Liver (tissue), 8 donors: ENCODE measurements at regions not wholly inside any gene's neighbourhood (a gene's known extent, or its start where the extent isn't known, plus 50 kb on each side); places are given as distances from the start of the nearest gene placed in this dataset.

Source experiments
- DNase-seq: peaks from one replicate; pipeline ENCODE4 v3.0.0-alpha.2; 2017; ENCODE audit warnings: low spot score
- H3K27ac ChIP-seq, 2 donors: one replicate each; pipeline ENCODE4 v1.7.0; 2013; ENCODE audit warnings: inconsistent platforms in 2 of 2, low read length in 2 of 2, control low read depth in 1 of 2, low read depth in 1 of 2, mild to moderate bottlenecking in 1 of 2
- H3K27me3 ChIP-seq, 4 donors: one replicate each; pipeline versions ENCODE4 v1.6.1 to v1.7.0; 2013; ENCODE audit warnings: low read length in 3 of 4, inconsistent platforms in 1 of 4, mild to moderate bottlenecking in 1 of 4, moderate library complexity in 1 of 4; ENCODE audit not compliant: control insufficient read depth in 4 of 4, insufficient read depth in 4 of 4
- H3K36me3 ChIP-seq, 4 donors: one replicate each; pipeline versions ENCODE4 v1.6.1 to v1.7.0; 2013; ENCODE audit warnings: low read length in 3 of 4, mild to moderate bottlenecking in 3 of 4, low read depth in 1 of 4, moderate library complexity in 1 of 4; ENCODE audit not compliant: control insufficient read depth in 4 of 4, insufficient read depth in 3 of 4
- H3K4me1 ChIP-seq, 4 donors: one replicate each; pipeline versions ENCODE4 v1.6.1 to v1.7.0; 2013; ENCODE audit warnings: low read length in 3 of 4, mild to moderate bottlenecking in 3 of 4, moderate library complexity in 1 of 4; ENCODE audit not compliant: control insufficient read depth in 4 of 4, insufficient read depth in 4 of 4
- H3K4me3 ChIP-seq, 3 donors: one replicate each; pipeline versions ENCODE4 v1.6.1 to v1.7.0; 2013; ENCODE audit warnings: low read length in 3 of 3, control low read depth in 1 of 3, low read depth in 1 of 3, mild to moderate bottlenecking in 1 of 3
- H3K9ac ChIP-seq, 2 donors: one replicate each; pipeline ENCODE4 v1.7.0; 2013; ENCODE audit warnings: low read length in 2 of 2, mild to moderate bottlenecking in 2 of 2, moderate library complexity in 2 of 2, control low read depth in 1 of 2, low read depth in 1 of 2
- H3K9me3 ChIP-seq, 4 donors: one replicate each; pipeline versions ENCODE4 v1.6.1 to v1.7.0; 2013; ENCODE audit warnings: low read length in 3 of 4; ENCODE audit not compliant: control insufficient read depth in 4 of 4
- EGR1 ChIP-seq, 2 donors: IDR thresholded peaks; 2 replicates each; pipeline ENCODE4 v1.6.1; 2016 to 2018; ENCODE audit warnings: antibody characterized with exemption in 2 of 2, low read depth in 2 of 2
- FOXA1 ChIP-seq: IDR thresholded peaks from 2 replicates; pipeline ENCODE4 v1.6.1; 2016; ENCODE audit warnings: antibody characterized with exemption
- FOXA2 ChIP-seq: IDR thresholded peaks from 2 replicates; pipeline ENCODE4 v1.6.1; 2016; ENCODE audit warnings: antibody characterized with exemption
- GABPA ChIP-seq, 2 donors: IDR thresholded peaks in 1 of 2; conservative IDR thresholded peaks in 1 of 2; 2 replicates each; pipeline ENCODE4 v1.6.1; 2016; ENCODE audit warnings: antibody characterized with exemption in 2 of 2, mild to moderate bottlenecking in 1 of 2, moderate library complexity in 1 of 2
- HNF4A ChIP-seq, 2 donors: conservative IDR thresholded peaks; 2 replicates each; pipeline ENCODE4 v1.6.1; 2016; ENCODE audit warnings: antibody characterized with exemption in 2 of 2, mild to moderate bottlenecking in 2 of 2
- HNF4G ChIP-seq: IDR thresholded peaks from 2 replicates; pipeline ENCODE4 v1.6.1; 2016; ENCODE audit warnings: antibody characterized with exemption
- JUND ChIP-seq, 2 donors: IDR thresholded peaks; 2 replicates each; pipeline ENCODE4 v1.6.1; 2016; ENCODE audit warnings: antibody characterized with exemption in 2 of 2
- NR2F2 ChIP-seq: IDR thresholded peaks from 2 replicates; pipeline ENCODE4 v1.6.1; 2016; ENCODE audit warnings: antibody characterized with exemption
- RAD21 ChIP-seq, 2 donors: IDR thresholded peaks; 2 replicates each; pipeline ENCODE4 v1.6.1; 2016; ENCODE audit warnings: antibody characterized with exemption in 2 of 2, mild to moderate bottlenecking in 2 of 2
- RXRA ChIP-seq, 2 donors: IDR thresholded peaks; 2 replicates each; pipeline ENCODE4 v1.6.1; 2017 to 2018; ENCODE audit warnings: antibody characterized with exemption in 2 of 2, mild to moderate bottlenecking in 1 of 2
- SP1 ChIP-seq: IDR thresholded peaks from 2 replicates; pipeline ENCODE4 v1.6.1; 2018; ENCODE audit warnings: antibody characterized with exemption, mild to moderate bottlenecking
- TAF1 ChIP-seq: conservative IDR thresholded peaks from 2 replicates; pipeline ENCODE4 v1.6.1; 2016; ENCODE audit warnings: antibody characterized with exemption, mild to moderate bottlenecking
- YY1 ChIP-seq: IDR thresholded peaks from 2 replicates; pipeline ENCODE4 v1.6.1; 2016; ENCODE audit warnings: antibody characterized with exemption, mild to moderate bottlenecking
- WGBS: extraction: QIAGEN DNeasy Blood & Tissue Kit; methylation state at CpG from one replicate; pipeline ENCODE4 v1.1.7; 2013; 5-methylcytosine and 5-hydroxymethylcytosine counted together
- TF ChIP-seq, protein P1 (sequence below): IDR thresholded peaks from 2 replicates; pipeline ENCODE4 v1.6.1; 2016; ENCODE audit warnings: antibody characterized with exemption
- TF ChIP-seq, protein P2 (sequence below): IDR thresholded peaks from 2 replicates; pipeline ENCODE4 v1.6.1; 2016; ENCODE audit warnings: antibody characterized with exemption
- TF ChIP-seq, protein P3 (sequence below): fragments of 150-350 bp; IDR thresholded peaks from 2 replicates; pipeline ENCODE4 v1.5.1; 2017; ENCODE audit warnings: improper control_type of control experiment, low read depth, low read length; ENCODE audit not compliant: missing input control
- TF ChIP-seq, protein P4 (sequence below): IDR thresholded peaks from 2 replicates; pipeline ENCODE4 v1.6.1; 2016; ENCODE audit warnings: antibody characterized with exemption
- TF ChIP-seq, protein P5 (sequence below): IDR thresholded peaks from 2 replicates; pipeline ENCODE4 v1.6.1; 2016; ENCODE audit warnings: antibody characterized with exemption, mild to moderate bottlenecking
- donor health status: healthy.
- donor health status: healthy.
- donor health status: healthy.
- donor health status: healthy.
- donor health status: healthy.

DNA sequence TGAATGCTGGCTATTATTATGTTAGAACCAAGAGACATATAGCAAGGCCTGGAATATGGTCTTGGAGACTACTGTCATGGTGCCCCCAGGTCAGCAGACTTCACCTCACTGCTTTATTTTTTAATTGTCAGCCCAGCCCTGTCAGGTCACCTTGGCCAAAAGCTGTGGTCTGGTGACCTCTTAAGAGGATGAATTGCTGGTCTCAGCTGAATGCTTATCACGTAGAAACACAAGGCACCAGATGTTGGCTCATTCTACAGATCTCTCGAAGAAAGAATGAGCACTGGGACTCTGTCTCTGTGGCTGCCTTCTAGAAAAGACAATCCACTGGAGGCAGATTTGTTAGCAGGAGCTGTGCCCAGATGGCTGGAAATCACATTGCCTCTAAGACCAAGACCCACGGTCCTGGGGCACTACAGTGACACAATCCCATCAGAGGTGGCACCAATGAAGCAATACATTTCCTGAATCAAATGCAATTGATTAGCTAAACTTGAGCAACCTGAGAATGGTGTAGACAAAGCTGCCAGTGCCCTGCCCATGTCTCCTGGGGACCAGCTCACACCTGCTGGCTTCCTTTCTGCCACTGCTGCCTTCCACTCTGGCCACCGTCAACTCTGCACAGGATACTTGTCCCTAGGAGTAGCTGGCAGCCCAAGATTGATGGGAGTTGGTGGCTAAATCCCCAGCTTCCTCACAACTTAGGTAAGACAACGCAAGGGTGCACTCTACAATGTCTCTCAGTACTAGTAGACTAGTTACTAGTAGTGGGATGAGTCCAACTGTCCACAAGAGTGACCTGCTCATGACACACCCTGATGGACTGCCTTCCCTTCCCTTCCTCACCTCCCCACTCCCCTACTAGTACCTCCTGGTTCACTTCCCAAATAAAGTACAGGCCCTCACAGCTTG is 384.9 kb upstream of the PROK2 start:
- no peaks in the 10 kb centered on the region for H3K9me3 ChIP-seq
- H3K9ac ChIP-seq, result no peak overlapping the region
- TF ChIP-seq YY1 (no peak), RXRA (IDR thresholded peaks at IDR 0.05) (peak; percentile 23 to 55), HNF4A (conservative IDR thresholded peaks at IDR 0.05) (peak; percentile 29 to 40), RAD21 (IDR thresholded peaks at IDR 0.05) (peak in 1 of 2 donors; percentile 35)
- H3K4me3 ChIP-seq, result no peak overlapping the region
- H3K36me3 ChIP-seq, result no peaks in the 10 kb centered on the region
- H3K4me1 ChIP-seq, result peaks cover 4 to 36% (median 20%) of the 10 kb centered on the region in 4 donors
- WGBS, result 82% methylated on average over 5 of the region's 5 CpGs
- no peak overlapping the region for H3K27ac ChIP-seq
- DNase-seq, result no peak
- H3K27me3 ChIP-seq, result no peaks in the 10 kb centered on the region

DNA sequence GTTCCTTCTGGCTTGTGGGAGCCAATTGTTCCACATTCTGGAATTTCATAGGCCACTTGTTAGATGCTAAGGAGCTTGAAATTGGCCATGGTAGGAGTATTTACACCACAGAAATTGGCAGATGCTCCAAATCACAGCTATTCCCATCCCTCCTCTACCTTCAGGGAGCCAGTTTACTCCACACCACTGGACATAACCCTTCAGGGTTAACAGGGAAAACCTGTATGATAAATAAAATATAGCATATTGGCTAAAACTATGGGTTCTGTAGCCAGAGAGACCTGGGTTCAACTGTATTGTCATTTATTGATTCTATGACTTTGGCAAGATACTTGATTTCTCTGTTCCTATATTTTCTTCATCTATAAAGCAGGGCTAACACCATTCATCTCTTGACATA is 384.2 kb upstream of the PROK2 start:
- Histone ChIP-seq H3K9me3 (no peaks in the 10 kb centered on the region), H3K36me3 (no peaks in the 10 kb centered on the region), H3K4me1 (peaks cover 4 to 37% (median 21%) of the 10 kb centered on the region in 4 donors), H3K27me3 (no peaks in the 10 kb centered on the region), H3K4me3 (no peak overlapping the region), H3K27ac (no peak overlapping the region), H3K9ac (no peak overlapping the region)
- DNase-seq, result no peak
- TF ChIP-seq YY1 (no peak), SP1 (no peak), NR2F2 (no peak), HNF4G (no peak), JUND (IDR thresholded peaks at IDR 0.05) (no peak), RAD21 (IDR thresholded peaks at IDR 0.05) (no peak)
- TF ChIP-seq, protein P1, sequence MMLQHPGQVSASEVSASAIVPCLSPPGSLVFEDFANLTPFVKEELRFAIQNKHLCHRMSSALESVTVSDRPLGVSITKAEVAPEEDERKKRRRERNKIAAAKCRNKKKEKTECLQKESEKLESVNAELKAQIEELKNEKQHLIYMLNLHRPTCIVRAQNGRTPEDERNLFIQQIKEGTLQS, result no peak
- TF ChIP-seq, protein P2, sequence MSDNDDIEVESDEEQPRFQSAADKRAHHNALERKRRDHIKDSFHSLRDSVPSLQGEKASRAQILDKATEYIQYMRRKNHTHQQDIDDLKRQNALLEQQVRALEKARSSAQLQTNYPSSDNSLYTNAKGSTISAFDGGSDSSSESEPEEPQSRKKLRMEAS, result no peak

DNA sequence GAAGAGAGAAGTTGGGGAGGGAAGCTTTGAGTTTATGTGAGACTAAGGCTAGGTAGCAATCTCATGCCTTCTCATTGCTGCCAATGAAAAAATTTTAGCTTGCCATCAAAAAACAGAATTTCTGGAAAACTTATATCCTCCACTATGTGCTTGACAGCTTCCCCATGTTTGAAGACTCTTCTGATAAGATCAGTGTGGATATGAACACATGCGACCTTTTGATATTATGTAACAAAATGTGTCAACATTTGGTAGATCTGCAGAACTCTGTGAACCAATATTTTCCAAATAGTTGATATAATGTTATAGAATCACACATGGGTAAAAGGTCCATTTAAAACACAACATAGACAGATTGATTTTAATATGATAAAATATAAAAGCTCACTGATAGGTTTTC is 380.9 kb upstream of the PROK2 start:
- Histone ChIP-seq H3K4me1 (peaks cover 4 to 22% (median 12%) of the 10 kb centered on the region in 4 donors), H3K9me3 (no peaks in the 10 kb centered on the region), H3K27ac (peak overlapping the region in 1 of 2 donors; percentile 24), H3K9ac (no peak overlapping the region), H3K36me3 (no peaks in the 10 kb centered on the region), H3K4me3 (no peak overlapping the region), H3K27me3 (no peaks in the 10 kb centered on the region)
- WGBS, result 33% methylated on average over 1 of the region's 1 CpG
- TF ChIP-seq HNF4A (conservative IDR thresholded peaks at IDR 0.05), result peak; percentile 40 to 41
- no peak for TF ChIP-seq FOXA2
- peak; percentile 14 for TF ChIP-seq SP1
- no peak for TF ChIP-seq JUND (IDR thresholded peaks at IDR 0.05)
- no peak for TF ChIP-seq TAF1
- TF ChIP-seq, protein P3, sequence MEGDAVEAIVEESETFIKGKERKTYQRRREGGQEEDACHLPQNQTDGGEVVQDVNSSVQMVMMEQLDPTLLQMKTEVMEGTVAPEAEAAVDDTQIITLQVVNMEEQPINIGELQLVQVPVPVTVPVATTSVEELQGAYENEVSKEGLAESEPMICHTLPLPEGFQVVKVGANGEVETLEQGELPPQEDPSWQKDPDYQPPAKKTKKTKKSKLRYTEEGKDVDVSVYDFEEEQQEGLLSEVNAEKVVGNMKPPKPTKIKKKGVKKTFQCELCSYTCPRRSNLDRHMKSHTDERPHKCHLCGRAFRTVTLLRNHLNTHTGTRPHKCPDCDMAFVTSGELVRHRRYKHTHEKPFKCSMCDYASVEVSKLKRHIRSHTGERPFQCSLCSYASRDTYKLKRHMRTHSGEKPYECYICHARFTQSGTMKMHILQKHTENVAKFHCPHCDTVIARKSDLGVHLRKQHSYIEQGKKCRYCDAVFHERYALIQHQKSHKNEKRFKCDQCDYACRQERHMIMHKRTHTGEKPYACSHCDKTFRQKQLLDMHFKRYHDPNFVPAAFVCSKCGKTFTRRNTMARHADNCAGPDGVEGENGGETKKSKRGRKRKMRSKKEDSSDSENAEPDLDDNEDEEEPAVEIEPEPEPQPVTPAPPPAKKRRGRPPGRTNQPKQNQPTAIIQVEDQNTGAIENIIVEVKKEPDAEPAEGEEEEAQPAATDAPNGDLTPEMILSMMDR, result no peak
- no peak for TF ChIP-seq FOXA1
- no peak for TF ChIP-seq GABPA (IDR thresholded peaks at IDR 0.05 in 1 of 2, conservative IDR thresholded peaks at IDR 0.05 in 1 of 2)
- TF ChIP-seq NR2F2, result no peak
- TF ChIP-seq, protein P2, result peak; percentile 18
- peak; percentile 9 for TF ChIP-seq YY1
- TF ChIP-seq, protein P1, result no peak
- peak; percentile 42 to 48 for TF ChIP-seq RXRA (IDR thresholded peaks at IDR 0.05)
- no peak for TF ChIP-seq HNF4G
- TF ChIP-seq, protein P4, sequence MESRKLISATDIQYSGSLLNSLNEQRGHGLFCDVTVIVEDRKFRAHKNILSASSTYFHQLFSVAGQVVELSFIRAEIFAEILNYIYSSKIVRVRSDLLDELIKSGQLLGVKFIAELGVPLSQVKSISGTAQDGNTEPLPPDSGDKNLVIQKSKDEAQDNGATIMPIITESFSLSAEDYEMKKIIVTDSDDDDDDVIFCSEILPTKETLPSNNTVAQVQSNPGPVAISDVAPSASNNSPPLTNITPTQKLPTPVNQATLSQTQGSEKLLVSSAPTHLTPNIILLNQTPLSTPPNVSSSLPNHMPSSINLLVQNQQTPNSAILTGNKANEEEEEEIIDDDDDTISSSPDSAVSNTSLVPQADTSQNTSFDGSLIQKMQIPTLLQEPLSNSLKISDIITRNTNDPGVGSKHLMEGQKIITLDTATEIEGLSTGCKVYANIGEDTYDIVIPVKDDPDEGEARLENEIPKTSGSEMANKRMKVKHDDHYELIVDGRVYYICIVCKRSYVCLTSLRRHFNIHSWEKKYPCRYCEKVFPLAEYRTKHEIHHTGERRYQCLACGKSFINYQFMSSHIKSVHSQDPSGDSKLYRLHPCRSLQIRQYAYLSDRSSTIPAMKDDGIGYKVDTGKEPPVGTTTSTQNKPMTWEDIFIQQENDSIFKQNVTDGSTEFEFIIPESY, result no peak
- no peak for TF ChIP-seq EGR1 (IDR thresholded peaks at IDR 0.05; ENCODE audit: low read depth in 2 of 2)
- TF ChIP-seq RAD21 (IDR thresholded peaks at IDR 0.05), result peak in 1 of 2 donors; percentile 28
- TF ChIP-seq, protein P5, sequence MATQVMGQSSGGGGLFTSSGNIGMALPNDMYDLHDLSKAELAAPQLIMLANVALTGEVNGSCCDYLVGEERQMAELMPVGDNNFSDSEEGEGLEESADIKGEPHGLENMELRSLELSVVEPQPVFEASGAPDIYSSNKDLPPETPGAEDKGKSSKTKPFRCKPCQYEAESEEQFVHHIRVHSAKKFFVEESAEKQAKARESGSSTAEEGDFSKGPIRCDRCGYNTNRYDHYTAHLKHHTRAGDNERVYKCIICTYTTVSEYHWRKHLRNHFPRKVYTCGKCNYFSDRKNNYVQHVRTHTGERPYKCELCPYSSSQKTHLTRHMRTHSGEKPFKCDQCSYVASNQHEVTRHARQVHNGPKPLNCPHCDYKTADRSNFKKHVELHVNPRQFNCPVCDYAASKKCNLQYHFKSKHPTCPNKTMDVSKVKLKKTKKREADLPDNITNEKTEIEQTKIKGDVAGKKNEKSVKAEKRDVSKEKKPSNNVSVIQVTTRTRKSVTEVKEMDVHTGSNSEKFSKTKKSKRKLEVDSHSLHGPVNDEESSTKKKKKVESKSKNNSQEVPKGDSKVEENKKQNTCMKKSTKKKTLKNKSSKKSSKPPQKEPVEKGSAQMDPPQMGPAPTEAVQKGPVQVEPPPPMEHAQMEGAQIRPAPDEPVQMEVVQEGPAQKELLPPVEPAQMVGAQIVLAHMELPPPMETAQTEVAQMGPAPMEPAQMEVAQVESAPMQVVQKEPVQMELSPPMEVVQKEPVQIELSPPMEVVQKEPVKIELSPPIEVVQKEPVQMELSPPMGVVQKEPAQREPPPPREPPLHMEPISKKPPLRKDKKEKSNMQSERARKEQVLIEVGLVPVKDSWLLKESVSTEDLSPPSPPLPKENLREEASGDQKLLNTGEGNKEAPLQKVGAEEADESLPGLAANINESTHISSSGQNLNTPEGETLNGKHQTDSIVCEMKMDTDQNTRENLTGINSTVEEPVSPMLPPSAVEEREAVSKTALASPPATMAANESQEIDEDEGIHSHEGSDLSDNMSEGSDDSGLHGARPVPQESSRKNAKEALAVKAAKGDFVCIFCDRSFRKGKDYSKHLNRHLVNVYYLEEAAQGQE, result no peak
- DNase-seq, result no peak
